Kasumi-1 (cell line): ENCODE measurements at regions not wholly inside any gene's neighbourhood (a gene's known extent, or its start where the extent isn't known, plus 50 kb on each side); places are given as distances from the start of the nearest gene placed in this dataset.
A peak's percentile ranks its signal among the peaks of the same experiment; 100 is the strongest.
"Not testable (repeated sequence)": the region's sequence is repeated elsewhere in the genome, so short reads cannot be mapped to it uniquely, and the experiment has no call there.

Source experiments
- DNase-seq, 2 experiments: peaks; one replicate each; lab custom pipeline; 2025; lab: John Stamatoyannopoulos, UW

GRCh38 chr1:220475608-220476007, 52.3 kb upstream of the MARK1 start:
- DNase-seq, result not testable (repeated sequence)

- DNase-seq, result not testable (repeated sequence)
Observed at GRCh38 chr1:220475141-220475540, 52.8 kb upstream of the MARK1 start.

GRCh38 chr1:220473440-220473839, 54.5 kb upstream of the MARK1 start:
- no peak for DNase-seq

GRCh38 chr1:220462752-220463151, 65.2 kb upstream of the MARK1 start:
- no peak for DNase-seq

- no peak for DNase-seq
Observed at GRCh38 chr1:220458936-220459335, 69.0 kb upstream of the MARK1 start.

GRCh38 chr1:220457957-220458609, 69.9 kb upstream of the MARK1 start:
- DNase-seq, result no peak

GRCh38 chr1:220455559-220455958, 72.4 kb upstream of the MARK1 start:
- DNase-seq, result no peak

- peak; percentile 2 to 51 for DNase-seq
Observed at GRCh38 chr1:220454155-220454777, 73.7 kb upstream of the MARK1 start.

GRCh38 chr1:220453371-220453770, 74.6 kb upstream of the MARK1 start:
- DNase-seq, result no peak

GRCh38 chr1:220451532-220451931, 76.4 kb upstream of the MARK1 start:
- DNase-seq, result no peak

GRCh38 chr1:220450927-220451326, 77.0 kb upstream of the MARK1 start:
- no peak for DNase-seq

- DNase-seq, result no peak
Observed at GRCh38 chr1:220448217-220448616, 79.7 kb upstream of the MARK1 start.

- DNase-seq, result not testable (repeated sequence)
Observed at GRCh38 chr1:220444586-220444985, 83.3 kb upstream of the MARK1 start.

GRCh38 chr1:220441211-220441610, 86.7 kb upstream of the MARK1 start:
- DNase-seq, result no peak

GRCh38 chr1:220438741-220439140, 89.2 kb upstream of the MARK1 start:
- no peak for DNase-seq

- DNase-seq, result no peak
Observed at GRCh38 chr1:220432408-220432807, 95.5 kb upstream of the MARK1 start.

GRCh38 chr1:220431554-220432239, 96.2 kb upstream of the MARK1 start:
- no peak for DNase-seq

GRCh38 chr1:220430586-220430985, 97.3 kb upstream of the MARK1 start:
- peak; percentile 31 to 56 for DNase-seq

GRCh38 chr1:220430059-220430458, 97.9 kb upstream of the MARK1 start:
- DNase-seq, result no peak

GRCh38 chr1:220426989-220427388, 100.9 kb upstream of the MARK1 start:
- DNase-seq, result no peak

- DNase-seq, result no peak
Observed at GRCh38 chr1:220425852-220426251, 102.1 kb upstream of the MARK1 start.

GRCh38 chr1:220421508-220421907, 106.4 kb upstream of the MARK1 start:
- no peak for DNase-seq

GRCh38 chr1:220420726-220421125, 107.2 kb upstream of the MARK1 start:
- DNase-seq, result no peak
